Stomach smooth muscle (tissue), 2 donors: ENCODE measurements at regions not wholly inside any gene's neighbourhood (a gene's known extent, or its start where the extent isn't known, plus 50 kb on each side); places are given as distances from the start of the nearest gene placed in this dataset.
"Not testable (repeated sequence)": the region's sequence is repeated elsewhere in the genome, so short reads cannot be mapped to it uniquely, and the experiment has no call there.

ENCODE experiments used
- H3K27ac ChIP-seq: one replicate; pipeline ENCODE4 v1.7.0; 2013; ENCODE audit warnings: mild to moderate bottlenecking, low read length, inconsistent platforms
- H3K27me3 ChIP-seq, 2 donors: one replicate each; pipeline ENCODE4 v1.7.0; 2013; ENCODE audit warnings: low read length in 2 of 2; ENCODE audit not compliant: insufficient read depth in 2 of 2, control insufficient read depth in 1 of 2
- H3K36me3 ChIP-seq, 2 donors: one replicate each; pipeline ENCODE4 v1.7.0; 2013; ENCODE audit warnings: low read length in 2 of 2; ENCODE audit not compliant: control insufficient read depth in 2 of 2, insufficient read depth in 2 of 2
- H3K4me1 ChIP-seq: one replicate; pipeline ENCODE4 v1.7.0; 2013; ENCODE audit warnings: low read length; ENCODE audit not compliant: control insufficient read depth, insufficient read depth
- H3K4me3 ChIP-seq, 2 donors: one replicate each; pipeline ENCODE4 v1.7.0; 2013; ENCODE audit warnings: low read length in 2 of 2
- H3K9ac ChIP-seq, 2 donors: one replicate each; pipeline ENCODE4 v1.7.0; 2013; ENCODE audit warnings: low read length in 2 of 2, mild to moderate bottlenecking in 1 of 2
- H3K9me3 ChIP-seq, 2 donors: one replicate each; pipeline ENCODE4 v1.7.0; 2013; ENCODE audit warnings: low read length in 2 of 2; ENCODE audit not compliant: control insufficient read depth in 2 of 2
- donor health status: healthy.
- donor health status: Pancreatic carcinoma.

DNA sequence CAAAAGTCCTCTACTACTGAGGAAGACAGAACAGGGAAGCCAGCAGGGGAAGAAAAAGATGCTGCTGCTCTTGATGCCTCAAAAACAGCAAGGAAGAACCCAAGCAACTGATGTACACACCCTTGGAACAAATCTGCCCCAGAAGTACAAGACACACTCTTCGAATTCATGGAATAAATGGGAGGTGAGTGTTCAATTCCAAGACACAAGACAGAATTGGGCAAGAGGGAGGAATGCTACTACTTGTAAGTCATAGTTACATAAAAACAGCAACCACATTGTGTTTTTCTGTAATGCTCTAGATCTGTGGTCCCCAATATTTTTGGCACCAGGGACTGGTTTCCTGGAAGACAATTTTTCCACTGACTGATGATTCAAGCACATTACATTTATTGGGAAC is 58.0 kb upstream of the H2AZ1 start:
- Histone ChIP-seq H3K9ac (no peak overlapping the region), H3K36me3 (no peaks in the 10 kb centered on the region), H3K27me3 (no peaks in the 10 kb centered on the region), H3K4me1 (no peaks in the 10 kb centered on the region), H3K4me3 (no peak overlapping the region), H3K27ac (no peak overlapping the region), H3K9me3 (no peaks in the 10 kb centered on the region)

DNA sequence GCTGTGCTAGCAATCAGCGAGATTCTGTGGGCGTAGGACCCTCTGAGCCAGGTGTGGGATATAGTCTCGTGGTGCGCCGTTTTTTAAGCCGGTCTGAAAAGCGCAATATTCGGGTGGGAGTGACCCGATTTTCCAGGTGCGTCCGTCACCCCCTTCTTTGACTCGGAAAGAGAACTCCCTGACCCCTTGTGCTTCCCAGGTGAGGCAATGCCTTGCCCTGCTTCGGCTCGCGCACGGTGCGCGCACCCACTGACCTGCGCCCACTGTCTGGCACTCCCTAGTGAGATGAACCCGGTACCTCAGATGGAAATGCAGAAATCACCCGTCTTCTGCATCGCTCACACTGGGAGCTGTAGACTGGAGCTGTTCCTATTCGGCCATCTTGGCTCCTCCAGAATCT is 56.1 kb upstream of the H2AZ1 start:
- H3K9ac ChIP-seq, H3K4me1 ChIP-seq, H3K36me3 ChIP-seq, H3K4me3 ChIP-seq, H3K27ac ChIP-seq, H3K9me3 ChIP-seq, H3K27me3 ChIP-seq: not testable (repeated sequence)
